ENCODE measurements at regions not wholly inside any gene's neighbourhood (a gene's known extent, or its start where the extent isn't known, plus 50 kb on each side); places are given as distances from the start of the nearest gene placed in this dataset.

DNA sequence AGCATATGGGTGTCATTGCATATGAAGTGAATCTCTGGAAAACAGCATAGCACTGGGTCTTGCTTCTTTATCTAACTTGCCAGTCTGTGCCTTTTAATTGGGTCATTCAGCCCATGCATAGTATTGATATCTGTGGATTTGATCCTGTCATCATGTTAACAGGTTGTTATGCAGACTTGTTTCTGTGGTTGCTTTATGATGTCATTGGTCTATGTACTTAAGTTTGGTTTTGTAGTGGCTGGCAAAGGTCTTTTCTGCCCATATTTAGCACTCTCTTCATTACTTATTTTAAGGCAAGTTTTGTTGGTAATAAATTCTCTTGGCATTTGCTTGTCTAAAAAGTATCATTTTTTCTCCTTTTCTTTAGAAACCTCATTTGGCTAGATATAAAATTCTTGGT lies 221.1 kb upstream of the ITM2A start:
- TF ChIP-seq, protein P1, sequence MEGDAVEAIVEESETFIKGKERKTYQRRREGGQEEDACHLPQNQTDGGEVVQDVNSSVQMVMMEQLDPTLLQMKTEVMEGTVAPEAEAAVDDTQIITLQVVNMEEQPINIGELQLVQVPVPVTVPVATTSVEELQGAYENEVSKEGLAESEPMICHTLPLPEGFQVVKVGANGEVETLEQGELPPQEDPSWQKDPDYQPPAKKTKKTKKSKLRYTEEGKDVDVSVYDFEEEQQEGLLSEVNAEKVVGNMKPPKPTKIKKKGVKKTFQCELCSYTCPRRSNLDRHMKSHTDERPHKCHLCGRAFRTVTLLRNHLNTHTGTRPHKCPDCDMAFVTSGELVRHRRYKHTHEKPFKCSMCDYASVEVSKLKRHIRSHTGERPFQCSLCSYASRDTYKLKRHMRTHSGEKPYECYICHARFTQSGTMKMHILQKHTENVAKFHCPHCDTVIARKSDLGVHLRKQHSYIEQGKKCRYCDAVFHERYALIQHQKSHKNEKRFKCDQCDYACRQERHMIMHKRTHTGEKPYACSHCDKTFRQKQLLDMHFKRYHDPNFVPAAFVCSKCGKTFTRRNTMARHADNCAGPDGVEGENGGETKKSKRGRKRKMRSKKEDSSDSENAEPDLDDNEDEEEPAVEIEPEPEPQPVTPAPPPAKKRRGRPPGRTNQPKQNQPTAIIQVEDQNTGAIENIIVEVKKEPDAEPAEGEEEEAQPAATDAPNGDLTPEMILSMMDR (IDR thresholded peaks at IDR 0.05) = no peak
- no peak for TF ChIP-seq POLR2A (IDR thresholded peaks at IDR 0.05)
